HCT116 (cell line): ENCODE measurements at regions not wholly inside any gene's neighbourhood (a gene's known extent, or its start where the extent isn't known, plus 50 kb on each side); places are given as distances from the start of the nearest gene placed in this dataset.

Experiments used
- CEBPB ChIP-seq: IDR thresholded peaks from 2 replicates; pipeline ENCODE4 v1.6.1; 2012; ENCODE audit warnings: low read depth
- CTCF ChIP-seq, 3 experiments: fragments of 200-600 bp in 1 of 3; sonication (generic) in 1 of 3; IDR thresholded peaks in 2 of 3; conservative IDR thresholded peaks in 1 of 3; 2 replicates each; pipeline ENCODE4 v1.5.1; 2012 to 2017; ENCODE audit warnings: low read depth in 2 of 3, low read length in 2 of 3, antibody characterized with exemption in 1 of 3, borderline replicate concordance in 1 of 3, control low read depth in 1 of 3, mild to moderate bottlenecking in 1 of 3, mixed read lengths in 1 of 3, mixed run types in 1 of 3, moderate library complexity in 1 of 3; ENCODE audit not compliant: insufficient read depth in 1 of 3
- POLR2A ChIP-seq: IDR thresholded peaks from 2 replicates; pipeline ENCODE4 v1.7.0; 2011; ENCODE audit warnings: borderline replicate concordance; ENCODE audit not compliant: insufficient read depth, insufficient read length; ENCODE audit errors: extremely low read depth
- POLR2AphosphoS5 ChIP-seq: IDR thresholded peaks from 2 replicates; pipeline ENCODE4 v1.6.1; 2011; ENCODE audit warnings: mild to moderate bottlenecking, low read depth, low read length, moderate library complexity
- SP1 ChIP-seq: IDR thresholded peaks from 2 replicates; pipeline ENCODE4 v1.6.1; 2012; ENCODE audit warnings: low read depth
- SRF ChIP-seq: IDR thresholded peaks from 2 replicates; pipeline ENCODE4 v1.6.1; 2012; ENCODE audit warnings: low read depth
- TCF7L2 ChIP-seq: IDR thresholded peaks from 2 replicates; pipeline ENCODE4 v1.7.0; 2011; ENCODE audit warnings: borderline replicate concordance, inconsistent platforms; ENCODE audit not compliant: insufficient read depth, insufficient read length; ENCODE audit errors: extremely low read depth
- ZNF274 ChIP-seq: fragments of 200-500 bp; sonication (Bioruptor generic); IDR thresholded peaks from 2 replicates; pipeline ENCODE4 v1.6.1; 2014; ENCODE audit warnings: mild to moderate bottlenecking, low read depth, low read length, inconsistent platforms

GRCh38 chr11:127103586-127104388 lies 103.2 kb upstream of the KIRREL3 start:
- TF ChIP-seq POLR2A, result no peak
- no peak for TF ChIP-seq SP1
- TF ChIP-seq CTCF (IDR thresholded peaks at IDR 0.05 in 2 of 3, conservative IDR thresholded peaks at IDR 0.05 in 1 of 3; ENCODE audit: borderline replicate concordance in 1 of 3, insufficient read depth in 1 of 3, low read depth in 2 of 3, low read length in 2 of 3), result no peak
- TF ChIP-seq SRF, result no peak
- no peak for TF ChIP-seq POLR2AphosphoS5
- TF ChIP-seq CEBPB, result no peak
- TF ChIP-seq TCF7L2, result no peak
- no peak for TF ChIP-seq ZNF274
